SK-N-SH (cell line): ENCODE measurements at regions not wholly inside any gene's neighbourhood (a gene's known extent, or its start where the extent isn't known, plus 50 kb on each side); places are given as distances from the start of the nearest gene placed in this dataset.
A peak's percentile ranks its signal among the peaks of the same experiment; 100 is the strongest.

Experiments
- CTCF ChIA-PET: fragments of 300-600, 350-600 bp; formaldehyde crosslinking; extraction: SDS; loops from one replicate; lab custom pipeline; 2021; lab: Yijun Ruan, JAX
- POLR2A ChIA-PET: fragments of 350-600 bp; sonication (Branson Sonifier 250); formaldehyde crosslinking; extraction: SDS; loops from one replicate; lab custom pipeline; 2020; ENCODE audit warnings: antibody characterized with exemption, inconsistent platforms; lab: Yijun Ruan, JAX
- DNase-seq: peaks from one replicate; pipeline ENCODE4 v3.0.0; 2012
- H2AFZ ChIP-seq: fragments of 200-600 bp; sonication (generic); 2 replicates; pipeline ENCODE4 v1.8.1; 2016; ENCODE audit warnings: antibody characterized with exemption, mild to moderate bottlenecking, low read depth
- H3F3A ChIP-seq: fragments of 200-600 bp; sonication (generic); replicated peaks from 2 replicates; pipeline ENCODE3; 2016; ENCODE audit warnings: antibody characterized with exemption, mild to moderate bottlenecking; ENCODE audit not compliant: insufficient read depth
- H3K27ac ChIP-seq, 2 experiments: fragments of 200-500 bp in 1 of 2; fragments of 200-600 bp in 1 of 2; sonication (Bioruptor generic) in 1 of 2; sonication (generic), shearing (Covaris generic) in 1 of 2; 2 replicates each; pipeline versions ENCODE4 v1.5.1 to v1.6.1; 2014 to 2016; ENCODE audit warnings: low read depth in 2 of 2, inconsistent platforms in 1 of 2, low read length in 1 of 2, mild to moderate bottlenecking in 1 of 2, mixed read lengths in 1 of 2
- H3K27me3 ChIP-seq: fragments of 200-600 bp; sonication (generic), shearing (Covaris generic); 2 replicates; pipeline ENCODE4 v1.6.1; 2016; ENCODE audit warnings: mixed run types; ENCODE audit not compliant: insufficient read depth
- H3K36me3 ChIP-seq, 2 experiments: fragments of 200-500 bp in 1 of 2; fragments of 200-600 bp in 1 of 2; sonication (Bioruptor generic) in 1 of 2; sonication (generic) in 1 of 2; replicated peaks in 1 of 2; 2 replicates each; pipeline versions ENCODE3 to v1.5.1; 2014 to 2016; ENCODE audit warnings: low read length in 1 of 2, mild to moderate bottlenecking in 1 of 2; ENCODE audit not compliant: insufficient read depth in 2 of 2, control insufficient read depth in 1 of 2
- H3K4me1 ChIP-seq, 2 experiments: fragments of 200-500 bp in 1 of 2; fragments of 200-600 bp in 1 of 2; sonication (Bioruptor generic) in 1 of 2; sonication (generic), shearing (Covaris generic) in 1 of 2; 2 replicates each; pipeline versions ENCODE4 v1.5.1 to v1.6.1; 2014 to 2016; ENCODE audit warnings: low read depth in 1 of 2, low read length in 1 of 2, mixed run types in 1 of 2; ENCODE audit not compliant: insufficient read depth in 2 of 2, control insufficient read depth in 1 of 2
- H3K4me2 ChIP-seq: fragments of 200-600 bp; sonication (generic), shearing (Covaris generic); 2 replicates; pipeline ENCODE4 v1.6.1; 2017; ENCODE audit warnings: mixed run types
- H3K4me3 ChIP-seq, 2 experiments: fragments of 200-500 bp in 1 of 2; fragments of 200-600 bp in 1 of 2; sonication (Bioruptor generic) in 1 of 2; sonication (generic), shearing (Covaris generic) in 1 of 2; 2 replicates each; pipeline versions ENCODE4 v1.5.1 to v1.8.1; 2014 to 2016; ENCODE audit warnings: low read depth in 2 of 2, inconsistent platforms in 1 of 2, low read length in 1 of 2, mild to moderate bottlenecking in 1 of 2, mixed read lengths in 1 of 2, moderate library complexity in 1 of 2
- H3K79me2 ChIP-seq: fragments of 200-600 bp; sonication (generic); 2 replicates; pipeline ENCODE4 v1.8.1; 2017; ENCODE audit warnings: mild to moderate bottlenecking; ENCODE audit not compliant: insufficient read depth
- H3K9ac ChIP-seq: fragments of 200-600 bp; sonication (generic); 2 replicates; pipeline ENCODE4 v1.6.1; 2017; ENCODE audit warnings: mixed run types
- H3K9me2 ChIP-seq: fragments of 200-600 bp; sonication (generic); 2 replicates; pipeline ENCODE4 v1.6.1; 2017; ENCODE audit warnings: mixed run types
- H3K9me3 ChIP-seq: fragments of 200-600 bp; sonication (generic); 2 replicates; pipeline ENCODE4 v1.6.1; 2017; ENCODE audit warnings: mixed run types, mild to moderate bottlenecking, moderate library complexity
- H4K20me1 ChIP-seq: fragments of 200-600 bp; sonication (generic); 2 replicates; pipeline ENCODE4 v1.6.1; 2017; ENCODE audit warnings: mild to moderate bottlenecking, mixed run types; ENCODE audit not compliant: insufficient read depth
- ELF1 ChIP-seq: IDR thresholded peaks from 2 replicates; pipeline ENCODE4 v1.4.0; 2012
- EZH2phosphoT487 ChIP-seq: fragments of 200-600 bp; sonication (generic); IDR thresholded peaks from 2 replicates; pipeline ENCODE4 v1.6.1; 2017; ENCODE audit warnings: low read depth, mixed run types, mild to moderate bottlenecking, antibody characterized with exemption, moderate library complexity, borderline replicate concordance
- FOSL2 ChIP-seq: IDR thresholded peaks from 2 replicates; pipeline ENCODE4 v1.4.0; 2012; ENCODE audit warnings: low read depth, mild to moderate bottlenecking, moderate library complexity, borderline replicate concordance
- FOXJ3 ChIP-seq: sonication (generic); formaldehyde crosslinking; IDR thresholded peaks from 2 replicates; pipeline ENCODE4 v1.5.1; 2020; ENCODE audit warnings: mild to moderate bottlenecking, missing genetic modification reagents
- GATA2 ChIP-seq: sonication (generic); formaldehyde crosslinking; IDR thresholded peaks from 2 replicates; pipeline ENCODE4 v1.5.0; 2020; ENCODE audit warnings: mild to moderate bottlenecking, missing genetic modification reagents
- JUND ChIP-seq: IDR thresholded peaks from 2 replicates; pipeline ENCODE4 v1.4.0; 2012
- MEF2A ChIP-seq: IDR thresholded peaks from 2 replicates; pipeline ENCODE4 v1.4.0; 2012; ENCODE audit warnings: low read depth, borderline replicate concordance
- MXI1 ChIP-seq: IDR thresholded peaks from 2 replicates; pipeline ENCODE4 v1.6.1; 2012; ENCODE audit warnings: mild to moderate bottlenecking, low read depth, low read length, improper control_type of control experiment
- NFIC ChIP-seq: IDR thresholded peaks from 2 replicates; pipeline ENCODE4 v1.4.0; 2012; ENCODE audit warnings: borderline replicate concordance
- RAD21 ChIP-seq: IDR thresholded peaks from 2 replicates; pipeline ENCODE4 v1.6.1; 2012; ENCODE audit warnings: mild to moderate bottlenecking, low read length
- RCOR1 ChIP-seq: fragments of 150-350 bp; IDR thresholded peaks from 2 replicates; pipeline ENCODE4 v1.6.1; 2017; ENCODE audit warnings: antibody characterized with exemption, low read length
- RFX5 ChIP-seq: IDR thresholded peaks from 2 replicates; pipeline ENCODE4 v1.6.1; 2012; ENCODE audit warnings: mild to moderate bottlenecking, improper control_type of control experiment, low read length
- RXRA ChIP-seq: IDR thresholded peaks from 2 replicates; pipeline ENCODE4 v1.4.0; 2012; ENCODE audit warnings: low read depth, mild to moderate bottlenecking, borderline replicate concordance
- SMC3 ChIP-seq: IDR thresholded peaks from 2 replicates; pipeline ENCODE4 v1.6.1; 2012; ENCODE audit warnings: low read depth, low read length, improper control_type of control experiment
- TAF1 ChIP-seq: IDR thresholded peaks from 2 replicates; pipeline ENCODE4 v1.6.1; 2012; ENCODE audit warnings: low read depth, mild to moderate bottlenecking, low read length, moderate library complexity, borderline replicate concordance
- TCF12 ChIP-seq: IDR thresholded peaks from 2 replicates; pipeline ENCODE4 v1.4.0; 2012
- TEAD4 ChIP-seq: IDR thresholded peaks from 2 replicates; pipeline ENCODE4 v1.4.0; 2012; ENCODE audit warnings: mild to moderate bottlenecking, borderline replicate concordance; ENCODE audit not compliant: insufficient read depth
- WGBS: methylation state at CpG from one replicate; pipeline ENCODE4 v1.1.6; 2017; ENCODE audit warnings: low lambda C conversion rate; 5-methylcytosine and 5-hydroxymethylcytosine counted together
- TF ChIP-seq, protein P1 (sequence below): IDR thresholded peaks from 2 replicates; pipeline ENCODE4; 2012
- TF ChIP-seq, protein P2 (sequence below): IDR thresholded peaks from 2 replicates; pipeline ENCODE4 v1.4.0; 2012; ENCODE audit warnings: low read depth
- TF ChIP-seq, protein P3 (sequence below): fragments of 150-350 bp; IDR thresholded peaks from 2 replicates; pipeline ENCODE4 v1.6.1; 2017; ENCODE audit warnings: antibody characterized with exemption, low read length, low read depth, borderline replicate concordance
- TF ChIP-seq, protein P4 (sequence below): IDR thresholded peaks from 2 replicates; pipeline ENCODE4 v1.4.0; 2012; ENCODE audit warnings: low read depth, borderline replicate concordance
- TF ChIP-seq, protein P5 (sequence below): fragments of 200-600 bp; sonication (generic); IDR thresholded peaks from 2 replicates; pipeline ENCODE4 v1.6.1; 2017; ENCODE audit warnings: antibody characterized with exemption, mild to moderate bottlenecking, moderate library complexity

DNA sequence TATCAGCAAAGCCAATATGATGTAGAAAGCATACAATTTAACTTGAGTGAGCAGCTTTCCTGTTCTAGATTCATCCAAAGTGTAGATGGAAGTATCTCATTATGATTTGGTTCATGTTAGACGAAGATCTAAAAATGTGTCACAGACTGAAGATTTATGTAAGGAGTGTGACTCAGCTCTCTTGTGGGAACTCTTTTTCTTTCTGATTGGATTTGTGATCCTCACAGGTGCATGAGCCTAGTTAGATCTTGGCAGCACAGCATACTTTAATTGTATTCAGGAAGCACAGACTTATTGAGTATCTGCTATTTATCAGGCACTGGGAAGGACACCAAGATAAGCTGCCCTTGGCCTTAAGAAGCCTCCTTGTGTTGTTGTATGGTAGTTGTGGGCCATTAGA lies 147.1 kb downstream of the C11orf91 start:
- no peaks in the 10 kb centered on the region for H4K20me1 ChIP-seq
- no peaks in the 10 kb centered on the region for H3K27me3 ChIP-seq
- no peak for DNase-seq
- peaks cover 3 to 70% of the 10 kb centered on the region in 2 experiments for H3K36me3 ChIP-seq
- peaks cover 58% of the 10 kb centered on the region for H3K79me2 ChIP-seq
- POLR2A ChIA-PET: no interaction called here
- H3K9me2 ChIP-seq: no peaks in the 10 kb centered on the region
- no peak overlapping the region for H3K4me2 ChIP-seq
- TF ChIP-seq ELF1: no peak
- TF ChIP-seq TCF12: peak; percentile 56; the same call in 1 of the 2 replicates
- TF ChIP-seq RCOR1: no peak
- peak; percentile 25; the same call in 1 of the 2 replicates for TF ChIP-seq NFIC
- peak; percentile 57 for TF ChIP-seq JUND
- TF ChIP-seq, protein P1, sequence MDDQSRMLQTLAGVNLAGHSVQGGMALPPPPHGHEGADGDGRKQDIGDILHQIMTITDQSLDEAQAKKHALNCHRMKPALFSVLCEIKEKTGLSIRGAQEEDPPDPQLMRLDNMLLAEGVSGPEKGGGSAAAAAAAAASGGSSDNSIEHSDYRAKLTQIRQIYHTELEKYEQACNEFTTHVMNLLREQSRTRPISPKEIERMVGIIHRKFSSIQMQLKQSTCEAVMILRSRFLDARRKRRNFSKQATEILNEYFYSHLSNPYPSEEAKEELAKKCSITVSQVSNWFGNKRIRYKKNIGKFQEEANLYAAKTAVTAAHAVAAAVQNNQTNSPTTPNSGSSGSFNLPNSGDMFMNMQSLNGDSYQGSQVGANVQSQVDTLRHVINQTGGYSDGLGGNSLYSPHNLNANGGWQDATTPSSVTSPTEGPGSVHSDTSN: peak; percentile 70
- TF ChIP-seq FOSL2: peak; percentile 47; the same call in 1 of the 2 replicates
- TF ChIP-seq, all 33 proteins: peak for 5
- Histone ChIP-seq H3K27ac (peak overlapping the region; percentile 44 to 77; a peak in 3 of 4 replicates), H2AFZ (no peak overlapping the region), H3K9me3 (no peaks in the 10 kb centered on the region), H3F3A (peaks cover 45% of the 10 kb centered on the region), H3K4me3 (no peak overlapping the region), H3K4me1 (peaks cover 5 to 15% of the 10 kb centered on the region in 2 experiments; a peak in 3 of 4 replicates), H3K9ac (peak overlapping the region; percentile 12; the same call in 1 of the 2 replicates)
- 33% methylated on average over 1 of the region's 1 CpG for WGBS
- CTCF ChIA-PET: no interaction called here

DNA sequence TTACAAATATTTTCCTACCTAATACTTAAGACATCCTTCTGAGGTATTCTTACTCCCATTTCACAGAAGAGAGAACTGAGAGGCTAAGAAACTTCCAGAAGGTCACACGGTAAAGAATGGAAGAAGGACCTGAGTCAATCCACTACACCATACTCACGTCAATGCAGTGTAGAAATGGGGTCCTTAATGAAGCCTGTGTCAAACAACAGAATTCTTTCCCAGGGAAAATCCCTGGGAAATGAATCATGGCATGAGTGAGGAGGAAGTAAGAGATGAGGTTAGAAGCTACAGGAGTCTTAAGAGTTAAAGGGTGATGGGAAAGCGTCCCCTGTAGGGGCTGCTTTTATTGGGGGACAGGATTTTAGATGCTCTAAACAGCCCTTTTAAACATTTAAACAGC lies 147.9 kb downstream of the C11orf91 start:
- TF ChIP-seq NFIC: no peak
- no peak for TF ChIP-seq RAD21
- no peak for TF ChIP-seq RXRA
- TF ChIP-seq TCF12: no peak
- no peak for TF ChIP-seq JUND
- TF ChIP-seq, protein P2, sequence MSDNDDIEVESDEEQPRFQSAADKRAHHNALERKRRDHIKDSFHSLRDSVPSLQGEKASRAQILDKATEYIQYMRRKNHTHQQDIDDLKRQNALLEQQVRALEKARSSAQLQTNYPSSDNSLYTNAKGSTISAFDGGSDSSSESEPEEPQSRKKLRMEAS: no peak
- TF ChIP-seq TAF1: no peak
- TF ChIP-seq MEF2A: no peak
- TF ChIP-seq MXI1: no peak
- TF ChIP-seq, protein P3, sequence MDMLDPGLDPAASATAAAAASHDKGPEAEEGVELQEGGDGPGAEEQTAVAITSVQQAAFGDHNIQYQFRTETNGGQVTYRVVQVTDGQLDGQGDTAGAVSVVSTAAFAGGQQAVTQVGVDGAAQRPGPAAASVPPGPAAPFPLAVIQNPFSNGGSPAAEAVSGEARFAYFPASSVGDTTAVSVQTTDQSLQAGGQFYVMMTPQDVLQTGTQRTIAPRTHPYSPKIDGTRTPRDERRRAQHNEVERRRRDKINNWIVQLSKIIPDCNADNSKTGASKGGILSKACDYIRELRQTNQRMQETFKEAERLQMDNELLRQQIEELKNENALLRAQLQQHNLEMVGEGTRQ: no peak
- TF ChIP-seq RFX5: no peak
- no peak for TF ChIP-seq GATA2 (CRISPR knock-in tag)
- no peak for TF ChIP-seq SMC3
- no peak for TF ChIP-seq EZH2phosphoT487
- TF ChIP-seq, protein P4, sequence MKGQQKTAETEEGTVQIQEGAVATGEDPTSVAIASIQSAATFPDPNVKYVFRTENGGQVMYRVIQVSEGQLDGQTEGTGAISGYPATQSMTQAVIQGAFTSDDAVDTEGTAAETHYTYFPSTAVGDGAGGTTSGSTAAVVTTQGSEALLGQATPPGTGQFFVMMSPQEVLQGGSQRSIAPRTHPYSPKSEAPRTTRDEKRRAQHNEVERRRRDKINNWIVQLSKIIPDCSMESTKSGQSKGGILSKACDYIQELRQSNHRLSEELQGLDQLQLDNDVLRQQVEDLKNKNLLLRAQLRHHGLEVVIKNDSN: no peak
- no peak for TF ChIP-seq TEAD4
- TF ChIP-seq FOXJ3: no peak
- TF ChIP-seq, protein P5, sequence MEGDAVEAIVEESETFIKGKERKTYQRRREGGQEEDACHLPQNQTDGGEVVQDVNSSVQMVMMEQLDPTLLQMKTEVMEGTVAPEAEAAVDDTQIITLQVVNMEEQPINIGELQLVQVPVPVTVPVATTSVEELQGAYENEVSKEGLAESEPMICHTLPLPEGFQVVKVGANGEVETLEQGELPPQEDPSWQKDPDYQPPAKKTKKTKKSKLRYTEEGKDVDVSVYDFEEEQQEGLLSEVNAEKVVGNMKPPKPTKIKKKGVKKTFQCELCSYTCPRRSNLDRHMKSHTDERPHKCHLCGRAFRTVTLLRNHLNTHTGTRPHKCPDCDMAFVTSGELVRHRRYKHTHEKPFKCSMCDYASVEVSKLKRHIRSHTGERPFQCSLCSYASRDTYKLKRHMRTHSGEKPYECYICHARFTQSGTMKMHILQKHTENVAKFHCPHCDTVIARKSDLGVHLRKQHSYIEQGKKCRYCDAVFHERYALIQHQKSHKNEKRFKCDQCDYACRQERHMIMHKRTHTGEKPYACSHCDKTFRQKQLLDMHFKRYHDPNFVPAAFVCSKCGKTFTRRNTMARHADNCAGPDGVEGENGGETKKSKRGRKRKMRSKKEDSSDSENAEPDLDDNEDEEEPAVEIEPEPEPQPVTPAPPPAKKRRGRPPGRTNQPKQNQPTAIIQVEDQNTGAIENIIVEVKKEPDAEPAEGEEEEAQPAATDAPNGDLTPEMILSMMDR: no peak
- TF ChIP-seq, protein P1: no peak
- TF ChIP-seq, all 33 proteins: peak for 0
- peaks cover 5 to 15% of the 10 kb centered on the region in 2 experiments; a peak in 3 of 4 replicates for H3K4me1 ChIP-seq
- H3K4me2 ChIP-seq: no peak overlapping the region
- no peaks in the 10 kb centered on the region for H3K9me2 ChIP-seq
- H3F3A ChIP-seq: peaks cover 43% of the 10 kb centered on the region
- WGBS: 81% methylated on average over 3 of the region's 3 CpGs
- no peak overlapping the region for H3K4me3 ChIP-seq
- H3K36me3 ChIP-seq: peaks cover 3 to 71% of the 10 kb centered on the region in 2 experiments
- ChIA-PET CTCF (no interaction called here), POLR2A (no interaction called here)
- H4K20me1 ChIP-seq: no peaks in the 10 kb centered on the region
- H3K9ac ChIP-seq: peak overlapping the region; percentile 12; the same call in 1 of the 2 replicates
- H3K27me3 ChIP-seq: no peaks in the 10 kb centered on the region
- H2AFZ ChIP-seq: no peak overlapping the region
- peaks cover 59% of the 10 kb centered on the region for H3K79me2 ChIP-seq
- no peaks in the 10 kb centered on the region for H3K9me3 ChIP-seq
- peak overlapping the region in 1 of 2 experiments; percentile 77; a peak in 2 of 4 replicates for H3K27ac ChIP-seq
- DNase-seq: no peak
